Endodermal cell (in vitro differentiated cells): ENCODE measurements at regions not wholly inside any gene's neighbourhood (a gene's known extent, or its start where the extent isn't known, plus 50 kb on each side); places are given as distances from the start of the nearest gene placed in this dataset.
A peak's percentile ranks its signal among the peaks of the same experiment; 100 is the strongest.
"Not testable (repeated sequence)": the region's sequence is repeated elsewhere in the genome, so short reads cannot be mapped to it uniquely, and the experiment has no call there.

ENCODE experiments used
- DNase-seq: peaks from one replicate; pipeline ENCODE4 v3.0.0-alpha.2; 2017
- H3K27ac ChIP-seq: 2 replicates; pipeline ENCODE4 v1.5.1; 2013; ENCODE audit warnings: mild to moderate bottlenecking, low read depth, low read length, moderate library complexity
- H3K27me3 ChIP-seq: 2 replicates; pipeline ENCODE4 v1.6.1; 2013; ENCODE audit warnings: mild to moderate bottlenecking, low read length, moderate library complexity; ENCODE audit not compliant: insufficient read depth, control insufficient read depth, poor library complexity, severe bottlenecking
- H3K36me3 ChIP-seq: 2 replicates; pipeline ENCODE4 v1.7.0; 2013; ENCODE audit warnings: mild to moderate bottlenecking, low read length, moderate library complexity; ENCODE audit not compliant: control insufficient read depth, insufficient read depth
- H3K4me1 ChIP-seq: one replicate; pipeline ENCODE4 v1.7.0; 2013; ENCODE audit warnings: low read length; ENCODE audit not compliant: control insufficient read depth, insufficient read depth
- H3K4me3 ChIP-seq: 2 replicates; pipeline ENCODE4 v1.5.1; 2013; ENCODE audit warnings: mild to moderate bottlenecking, low read length, moderate library complexity
- H3K9ac ChIP-seq: 2 replicates; pipeline ENCODE4 v1.6.1; 2013; ENCODE audit warnings: mild to moderate bottlenecking, low read length, moderate library complexity; ENCODE audit not compliant: poor library complexity, severe bottlenecking; ENCODE audit errors: extremely low read depth
- H3K9me3 ChIP-seq: 2 replicates; pipeline ENCODE4 v1.6.1; 2013; ENCODE audit warnings: mild to moderate bottlenecking, low read length, moderate library complexity; ENCODE audit not compliant: control insufficient read depth
- H3K27ac Mint-ChIP-seq: 2 replicates; pipeline ENCODE4 v1.8.0; 2020; ENCODE audit warnings: mixed read lengths
- H3K27me3 Mint-ChIP-seq: 2 replicates; pipeline ENCODE4 v1.8.0; 2021; ENCODE audit warnings: mild to moderate bottlenecking, mixed read lengths; ENCODE audit not compliant: insufficient read depth
- H3K36me3 Mint-ChIP-seq: 2 replicates; pipeline ENCODE4 v1.8.0; 2020; ENCODE audit warnings: low read depth, mixed read lengths
- H3K4me1 Mint-ChIP-seq: 2 replicates; pipeline ENCODE4 v1.8.0; 2020; ENCODE audit warnings: mixed read lengths
- H3K4me3 Mint-ChIP-seq: 2 replicates; pipeline ENCODE4 v1.8.0; 2020; ENCODE audit warnings: mild to moderate bottlenecking, moderate library complexity, mixed read lengths
- H3K9me3 Mint-ChIP-seq: 2 replicates; pipeline ENCODE4 v1.8.0; 2020; ENCODE audit warnings: mild to moderate bottlenecking, mixed read lengths
- CTCF ChIP-seq: fragments of 200-600 bp; sonication (generic); conservative IDR thresholded peaks from 2 replicates; pipeline ENCODE4 v1.5.0; 2021; ENCODE audit warnings: antibody characterized with exemption, mild to moderate bottlenecking
- WGBS, 2 experiments: methylation state at CpG; one replicate each; pipeline versions ENCODE4 v1.1.5 to v1.1.7; 2013; ENCODE audit warnings: missing lambda C conversion rate in 2 of 2, mixed read lengths in 1 of 2; ENCODE audit not compliant: insufficient coverage in 1 of 2, insufficient read length in 1 of 2; 5-methylcytosine and 5-hydroxymethylcytosine counted together

GRCh38 chr13:54706336-54706735 is 1677.7 kb downstream of the OLFM4 start:
- H3K4me3 ChIP-seq: peak overlapping the region; percentile 47
- H3K27me3 Mint-ChIP-seq: no peaks in the 10 kb centered on the region
- H3K4me1 Mint-ChIP-seq: peaks cover 17% of the 10 kb centered on the region
- WGBS, 2 experiments: 80 to 83% methylated on average over 1 to 3 of the region's 3 CpGs
- H3K36me3 ChIP-seq: peaks cover 8% of the 10 kb centered on the region
- H3K27ac Mint-ChIP-seq: peak overlapping the region; percentile 78
- peaks cover 2% of the 10 kb centered on the region for H3K4me1 ChIP-seq
- H3K9me3 ChIP-seq: peaks cover 36% of the 10 kb centered on the region
- H3K4me3 Mint-ChIP-seq: no peak overlapping the region
- H3K36me3 Mint-ChIP-seq: peaks cover 28% of the 10 kb centered on the region
- H3K27ac ChIP-seq: no peak overlapping the region
- H3K9ac ChIP-seq: no peak overlapping the region
- H3K9me3 Mint-ChIP-seq: peaks cover 36% of the 10 kb centered on the region
- H3K27me3 ChIP-seq: no peaks in the 10 kb centered on the region
- no peak for TF ChIP-seq CTCF
- DNase-seq: no peak

GRCh38 chr13:54709546-54709945 is 1680.9 kb downstream of the OLFM4 start:
- H3K36me3 ChIP-seq: peaks cover 8% of the 10 kb centered on the region
- peaks cover 2% of the 10 kb centered on the region for H3K4me1 ChIP-seq
- H3K27ac ChIP-seq: no peak overlapping the region
- Mint-ChIP-seq H3K4me3 (no peak overlapping the region), H3K9me3 (peaks cover 44% of the 10 kb centered on the region), H3K36me3 (peaks cover 33% of the 10 kb centered on the region), H3K4me1 (peaks cover 17% of the 10 kb centered on the region), H3K27me3 (no peaks in the 10 kb centered on the region), H3K27ac (no peak overlapping the region)
- no peaks in the 10 kb centered on the region for H3K27me3 ChIP-seq
- no peak for DNase-seq
- TF ChIP-seq CTCF: no peak
- no peak overlapping the region for H3K9ac ChIP-seq
- H3K9me3 ChIP-seq: peaks cover 40% of the 10 kb centered on the region
- H3K4me3 ChIP-seq: peak overlapping the region; percentile 7

GRCh38 chr13:54733639-54734038 is 1705.0 kb downstream of the OLFM4 start:
- H3K4me3 Mint-ChIP-seq: no peak overlapping the region
- WGBS, 2 experiments: 40 to 44% methylated on average over 4 to 5 of the region's 5 CpGs
- H3K9me3 ChIP-seq: peaks cover 18% of the 10 kb centered on the region
- H3K9ac ChIP-seq: no peak overlapping the region
- peak; percentile 72 for TF ChIP-seq CTCF
- H3K9me3 Mint-ChIP-seq: peaks cover 11% of the 10 kb centered on the region
- H3K36me3 Mint-ChIP-seq: peaks cover 2% of the 10 kb centered on the region
- H3K27ac Mint-ChIP-seq: no peak overlapping the region
- no peaks in the 10 kb centered on the region for H3K27me3 ChIP-seq
- no peaks in the 10 kb centered on the region for H3K27me3 Mint-ChIP-seq
- H3K36me3 ChIP-seq: no peaks in the 10 kb centered on the region
- DNase-seq: peak; percentile 62
- H3K4me3 ChIP-seq: no peak overlapping the region
- H3K4me1 Mint-ChIP-seq: peaks cover 11% of the 10 kb centered on the region
- no peaks in the 10 kb centered on the region for H3K4me1 ChIP-seq
- H3K27ac ChIP-seq: no peak overlapping the region

- H3K36me3 ChIP-seq, H3K27ac Mint-ChIP-seq, H3K27ac ChIP-seq, H3K4me3 Mint-ChIP-seq, DNase-seq, H3K27me3 Mint-ChIP-seq, H3K9me3 ChIP-seq, H3K9ac ChIP-seq, H3K4me3 ChIP-seq, H3K4me1 ChIP-seq, H3K36me3 Mint-ChIP-seq, H3K27me3 ChIP-seq: not testable (repeated sequence)
- Mint-ChIP-seq H3K4me1 (peaks cover 11% of the 10 kb centered on the region), H3K9me3 (peaks cover 10% of the 10 kb centered on the region)
- 89 to 100% methylated on average over 1 to 12 of the region's 21 CpGs for WGBS, 2 experiments
Measured at GRCh38 chr13:54737211-54737610, 1708.6 kb downstream of the OLFM4 start.
